HEK293T (cell line): ENCODE measurements at regions not wholly inside any gene's neighbourhood (a gene's known extent, or its start where the extent isn't known, plus 50 kb on each side); places are given as distances from the start of the nearest gene placed in this dataset.

Experiments
- BHLHE40 ChIP-seq: fragments of 450-650 bp; IDR thresholded peaks from 2 replicates; pipeline ENCODE4 v1.6.1; 2016; ENCODE audit warnings: mild to moderate bottlenecking, moderate library complexity, borderline replicate concordance
- CTBP1 ChIP-seq: fragments of 450-650 bp; IDR thresholded peaks from 2 replicates; pipeline ENCODE4 v1.6.1; 2016; ENCODE audit warnings: borderline replicate concordance
- FOXA1 ChIP-seq: fragments of 450-650 bp; IDR thresholded peaks from 2 replicates; pipeline ENCODE4 v1.6.1; 2016; ENCODE audit warnings: mild to moderate bottlenecking
- FOXK2 ChIP-seq: fragments of 450-650 bp; IDR thresholded peaks from 2 replicates; pipeline ENCODE4 v1.6.1; 2016; ENCODE audit warnings: mild to moderate bottlenecking
- FOXM1 ChIP-seq: fragments of 450-650 bp; IDR thresholded peaks from 2 replicates; pipeline ENCODE4 v1.6.1; 2017; ENCODE audit warnings: mild to moderate bottlenecking, borderline replicate concordance
- L3MBTL2 ChIP-seq: fragments of 450-650 bp; conservative IDR thresholded peaks from 2 replicates; pipeline ENCODE4 v1.6.1; 2016; ENCODE audit warnings: mild to moderate bottlenecking
- PKNOX1 ChIP-seq: fragments of 450-650 bp; IDR thresholded peaks from 2 replicates; pipeline ENCODE4 v1.6.1; 2016
- SP1 ChIP-seq: fragments of 450-650 bp; IDR thresholded peaks from 2 replicates; pipeline ENCODE4 v1.6.1; 2017
- SUZ12 ChIP-seq: fragments of 450-650 bp; IDR thresholded peaks from 2 replicates; pipeline ENCODE4 v1.6.1; 2016; ENCODE audit warnings: mild to moderate bottlenecking
- TARDBP ChIP-seq: fragments of 450-650 bp; IDR thresholded peaks from 2 replicates; pipeline ENCODE4 v1.6.1; 2016

DNA sequence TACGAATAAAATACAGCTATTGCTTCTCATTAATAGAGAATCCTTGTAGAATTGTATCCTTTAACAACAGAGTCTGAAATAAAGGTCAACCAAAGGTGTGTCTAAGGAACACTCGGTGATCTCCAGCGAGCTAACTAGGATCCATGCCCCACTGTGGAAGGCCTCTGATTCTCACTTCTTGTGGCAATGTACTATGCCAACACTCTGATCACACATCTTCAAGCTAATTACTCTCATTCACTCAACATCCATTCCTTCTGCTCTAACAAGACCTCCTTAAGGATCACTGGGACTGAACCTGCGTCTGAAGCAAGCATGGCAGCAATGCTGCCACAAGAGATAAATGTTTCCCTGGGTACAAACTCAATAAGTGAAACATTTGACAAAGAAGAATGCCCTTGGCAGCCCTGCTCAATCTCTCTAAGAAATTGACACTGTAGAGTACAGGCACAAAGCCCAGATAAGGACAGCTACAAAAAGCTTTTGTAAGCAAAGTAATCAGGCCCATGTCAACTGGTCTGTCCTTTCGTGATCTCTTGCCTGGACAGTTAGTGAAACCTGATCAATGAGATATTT lies 74.6 kb upstream of the PARD3B start:
- TF ChIP-seq CTBP1 (no peak), FOXA1 (no peak), FOXK2 (no peak), TARDBP (no peak), SP1 (no peak), L3MBTL2 (no peak), PKNOX1 (no peak), SUZ12 (no peak), FOXM1 (no peak), BHLHE40 (no peak)
